DND-41 (cell line): ENCODE measurements at regions not wholly inside any gene's neighbourhood (a gene's known extent, or its start where the extent isn't known, plus 50 kb on each side); places are given as distances from the start of the nearest gene placed in this dataset.

Source experiments
- CTCF ChIP-seq: IDR thresholded peaks from 2 replicates; pipeline ENCODE4 v1.5.1; 2012; ENCODE audit warnings: borderline replicate concordance, low read length, moderate library complexity, mild to moderate bottlenecking; ENCODE audit not compliant: poor library complexity, severe bottlenecking; ENCODE audit errors: extremely low read depth
- EZH2 ChIP-seq: IDR thresholded peaks from 3 replicates; pipeline ENCODE4 v1.6.1; 2012; ENCODE audit warnings: borderline replicate concordance, low read depth, mild to moderate bottlenecking, moderate library complexity, low read length, inconsistent platforms; ENCODE audit not compliant: severe bottlenecking

DNA sequence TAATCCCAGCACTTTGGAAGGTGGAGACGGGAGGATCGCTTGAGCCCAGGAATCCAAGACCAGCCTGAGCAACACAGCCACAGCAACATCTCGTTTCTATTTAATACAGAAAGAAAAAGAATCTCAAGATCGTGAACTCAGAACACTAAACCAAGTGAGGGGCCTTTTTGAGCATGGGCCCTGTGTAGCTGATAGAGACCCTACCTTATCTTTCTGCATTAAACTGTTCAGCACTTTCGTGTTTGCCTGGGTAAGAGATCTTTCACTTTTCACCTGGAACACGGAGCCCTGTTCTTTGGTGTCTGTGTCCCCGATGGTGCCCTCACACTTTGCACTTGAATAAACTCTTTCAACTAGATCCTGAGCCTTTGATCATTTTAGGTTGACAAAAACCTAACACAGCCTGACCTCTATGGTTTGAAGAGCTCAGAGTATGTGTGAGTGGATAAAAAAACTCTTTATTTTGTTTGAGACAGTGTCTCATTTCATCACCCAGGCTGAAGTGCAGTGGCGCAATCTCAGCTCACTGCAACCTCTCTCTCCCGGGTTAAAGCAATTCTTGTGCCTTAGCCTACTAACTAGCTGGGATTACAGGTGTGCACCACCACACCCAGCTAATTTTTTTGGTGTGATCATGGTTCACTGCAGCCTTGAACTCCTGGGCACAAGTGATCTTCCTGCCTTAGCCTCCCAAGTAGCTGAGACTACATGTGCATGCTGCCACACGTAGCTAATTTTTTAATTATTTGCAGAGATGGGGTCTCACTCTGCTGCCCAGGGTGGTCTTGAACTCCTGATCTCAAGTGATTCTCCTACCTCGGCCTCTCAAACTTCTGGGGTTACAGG is 83.8 kb upstream of the GRIN2A start:
- TF ChIP-seq CTCF (no peak), EZH2 (no peak)
